ENCODE measurements at regions not wholly inside any gene's neighbourhood (a gene's known extent, or its start where the extent isn't known, plus 50 kb on each side); places are given as distances from the start of the nearest gene placed in this dataset.

- Mint-ChIP-seq H3K27me3 (ENCODE audit: unreplicated experiment) (no peaks in the 10 kb centered on the region), H3K27ac (ENCODE audit: unreplicated experiment) (no peak overlapping the region), H3K9me3 (ENCODE audit: unreplicated experiment) (peaks cover 34% of the 10 kb centered on the region), H3K4me3 (ENCODE audit: unreplicated experiment) (no peak overlapping the region), H3K36me3 (ENCODE audit: low read depth, unreplicated experiment) (peaks cover 9% of the 10 kb centered on the region), H3K4me1 (ENCODE audit: unreplicated experiment) (no peaks in the 10 kb centered on the region)
- DNase-seq (ENCODE audit: low spot score) = no peak
- no peak for TF ChIP-seq CTCF (IDR thresholded peaks at IDR 0.05; ENCODE audit: unreplicated experiment)
Observed at GRCh38 chr20:43304598-43304997, 114.9 kb upstream of the PTPRT start.

GRCh38 chr20:43302936-43303335 lies 113.2 kb upstream of the PTPRT start:
- Mint-ChIP-seq H3K9me3 (ENCODE audit: unreplicated experiment) (peaks cover 34% of the 10 kb centered on the region), H3K4me1 (ENCODE audit: unreplicated experiment) (no peaks in the 10 kb centered on the region)

GRCh38 chr20:43300901-43301300 lies 111.2 kb upstream of the PTPRT start:
- no peaks in the 10 kb centered on the region for H3K4me1 Mint-ChIP-seq (ENCODE audit: unreplicated experiment)
- H3K27ac Mint-ChIP-seq (ENCODE audit: unreplicated experiment) = no peak overlapping the region
- no peak for TF ChIP-seq CTCF (IDR thresholded peaks at IDR 0.05; ENCODE audit: unreplicated experiment)
- H3K4me3 Mint-ChIP-seq (ENCODE audit: unreplicated experiment) = no peak overlapping the region
- no peak for DNase-seq (ENCODE audit: low spot score)
- H3K27me3 Mint-ChIP-seq (ENCODE audit: unreplicated experiment) = no peaks in the 10 kb centered on the region
- H3K36me3 Mint-ChIP-seq (ENCODE audit: low read depth, unreplicated experiment) = peaks cover 9% of the 10 kb centered on the region
- peaks cover 36% of the 10 kb centered on the region for H3K9me3 Mint-ChIP-seq (ENCODE audit: unreplicated experiment)

More at GRCh38 chr20:43302936-43303335, 113.2 kb upstream of the PTPRT start:
- DNase-seq (ENCODE audit: low spot score) = no peak
- Mint-ChIP-seq H3K27me3 (ENCODE audit: unreplicated experiment) (no peaks in the 10 kb centered on the region), H3K36me3 (ENCODE audit: low read depth, unreplicated experiment) (peaks cover 9% of the 10 kb centered on the region), H3K27ac (ENCODE audit: unreplicated experiment) (no peak overlapping the region), H3K4me3 (ENCODE audit: unreplicated experiment) (no peak overlapping the region)
- TF ChIP-seq CTCF (IDR thresholded peaks at IDR 0.05; ENCODE audit: unreplicated experiment) = no peak

- no peak overlapping the region for H3K27ac Mint-ChIP-seq (ENCODE audit: unreplicated experiment)
- no peaks in the 10 kb centered on the region for H3K4me1 Mint-ChIP-seq (ENCODE audit: unreplicated experiment)
- H3K9me3 Mint-ChIP-seq (ENCODE audit: unreplicated experiment) = peaks cover 21% of the 10 kb centered on the region
- no peak for DNase-seq (ENCODE audit: low spot score)
- TF ChIP-seq CTCF (IDR thresholded peaks at IDR 0.05; ENCODE audit: unreplicated experiment) = no peak
- H3K4me3 Mint-ChIP-seq (ENCODE audit: unreplicated experiment) = no peak overlapping the region
- peaks cover 8% of the 10 kb centered on the region for H3K36me3 Mint-ChIP-seq (ENCODE audit: low read depth, unreplicated experiment)
- peaks cover 2% of the 10 kb centered on the region for H3K27me3 Mint-ChIP-seq (ENCODE audit: unreplicated experiment)
Observed at GRCh38 chr20:43295781-43296180, 106.1 kb upstream of the PTPRT start.

GRCh38 chr20:43295263-43295662 lies 105.6 kb upstream of the PTPRT start:
- Mint-ChIP-seq H3K27me3 (ENCODE audit: unreplicated experiment) (peaks cover 2% of the 10 kb centered on the region), H3K4me3 (ENCODE audit: unreplicated experiment) (no peak overlapping the region), H3K36me3 (ENCODE audit: low read depth, unreplicated experiment) (peaks cover 8% of the 10 kb centered on the region), H3K4me1 (ENCODE audit: unreplicated experiment) (no peaks in the 10 kb centered on the region), H3K9me3 (ENCODE audit: unreplicated experiment) (peaks cover 21% of the 10 kb centered on the region), H3K27ac (ENCODE audit: unreplicated experiment) (no peak overlapping the region)
- no peak for DNase-seq (ENCODE audit: low spot score)
- TF ChIP-seq CTCF (IDR thresholded peaks at IDR 0.05; ENCODE audit: unreplicated experiment) = no peak

Measured in endothelial cell (in vitro differentiated cells).